Nephron progenitor cell (in vitro differentiated cells): ENCODE measurements at regions not wholly inside any gene's neighbourhood (a gene's known extent, or its start where the extent isn't known, plus 50 kb on each side); places are given as distances from the start of the nearest gene placed in this dataset.
"Not testable (repeated sequence)": the region's sequence is repeated elsewhere in the genome, so short reads cannot be mapped to it uniquely, and the experiment has no call there.

ENCODE experiments used
- DNase-seq: peaks from one replicate; pipeline ENCODE4 v3.0.0; 2021
- H3K27ac Mint-ChIP-seq: 2 replicates; pipeline ENCODE4 v1.8.0; 2021; ENCODE audit warnings: mild to moderate bottlenecking, moderate library complexity, mixed read lengths
- H3K27me3 Mint-ChIP-seq: 2 replicates; pipeline ENCODE4 v1.8.0; 2021; ENCODE audit warnings: mild to moderate bottlenecking, low read depth, mixed read lengths; ENCODE audit not compliant: poor library complexity
- H3K36me3 Mint-ChIP-seq: 2 replicates; pipeline ENCODE4 v1.8.0; 2021; ENCODE audit warnings: low read depth, mixed read lengths
- H3K4me1 Mint-ChIP-seq: 2 replicates; pipeline ENCODE4 v1.8.0; 2021; ENCODE audit warnings: mixed read lengths
- H3K4me3 Mint-ChIP-seq: 2 replicates; pipeline ENCODE4 v1.8.0; 2021; ENCODE audit warnings: mild to moderate bottlenecking, moderate library complexity, mixed read lengths
- H3K9me3 Mint-ChIP-seq: 2 replicates; pipeline ENCODE4 v1.8.0; 2021; ENCODE audit warnings: mild to moderate bottlenecking, moderate library complexity, mixed read lengths
- TF ChIP-seq, protein P1 (sequence below): fragments of 200-600 bp; sonication (generic); IDR thresholded peaks from 2 replicates; pipeline ENCODE4 v1.5.0; 2021; ENCODE audit warnings: antibody characterized with exemption

DNA sequence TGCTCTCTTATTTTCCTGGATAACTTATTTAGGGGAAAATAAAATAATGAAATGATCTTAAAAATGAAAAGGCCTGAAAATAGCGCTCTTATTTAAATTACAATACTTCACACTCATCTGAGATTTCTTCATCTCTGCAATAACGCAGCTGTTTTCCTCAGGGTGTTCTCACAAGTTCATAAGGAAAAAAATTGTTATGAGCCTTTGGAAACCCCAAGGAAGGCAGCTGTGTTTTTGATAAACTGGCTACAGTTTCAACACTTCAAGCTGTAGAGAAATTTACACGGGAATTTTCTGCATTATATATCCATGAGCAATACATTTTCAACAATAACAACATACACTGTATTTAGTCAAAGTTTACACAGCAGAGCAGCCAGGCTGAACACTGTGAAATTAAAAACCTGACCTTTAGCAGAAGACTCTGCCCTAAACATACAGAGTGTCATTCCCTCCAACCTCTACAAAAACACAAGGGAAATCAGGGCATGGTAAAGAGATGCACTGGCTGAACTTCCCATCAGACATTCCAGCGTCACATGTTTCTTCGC, 959.6 kb downstream of the SLC4A3 start:
- Mint-ChIP-seq H3K36me3 (no peaks in the 10 kb centered on the region), H3K9me3 (no peaks in the 10 kb centered on the region), H3K4me1 (peaks cover 20% of the 10 kb centered on the region), H3K27ac (no peak overlapping the region), H3K27me3 (no peaks in the 10 kb centered on the region), H3K4me3 (no peak overlapping the region)
- TF ChIP-seq, protein P1, sequence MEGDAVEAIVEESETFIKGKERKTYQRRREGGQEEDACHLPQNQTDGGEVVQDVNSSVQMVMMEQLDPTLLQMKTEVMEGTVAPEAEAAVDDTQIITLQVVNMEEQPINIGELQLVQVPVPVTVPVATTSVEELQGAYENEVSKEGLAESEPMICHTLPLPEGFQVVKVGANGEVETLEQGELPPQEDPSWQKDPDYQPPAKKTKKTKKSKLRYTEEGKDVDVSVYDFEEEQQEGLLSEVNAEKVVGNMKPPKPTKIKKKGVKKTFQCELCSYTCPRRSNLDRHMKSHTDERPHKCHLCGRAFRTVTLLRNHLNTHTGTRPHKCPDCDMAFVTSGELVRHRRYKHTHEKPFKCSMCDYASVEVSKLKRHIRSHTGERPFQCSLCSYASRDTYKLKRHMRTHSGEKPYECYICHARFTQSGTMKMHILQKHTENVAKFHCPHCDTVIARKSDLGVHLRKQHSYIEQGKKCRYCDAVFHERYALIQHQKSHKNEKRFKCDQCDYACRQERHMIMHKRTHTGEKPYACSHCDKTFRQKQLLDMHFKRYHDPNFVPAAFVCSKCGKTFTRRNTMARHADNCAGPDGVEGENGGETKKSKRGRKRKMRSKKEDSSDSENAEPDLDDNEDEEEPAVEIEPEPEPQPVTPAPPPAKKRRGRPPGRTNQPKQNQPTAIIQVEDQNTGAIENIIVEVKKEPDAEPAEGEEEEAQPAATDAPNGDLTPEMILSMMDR: no peak
- no peak for DNase-seq

DNA sequence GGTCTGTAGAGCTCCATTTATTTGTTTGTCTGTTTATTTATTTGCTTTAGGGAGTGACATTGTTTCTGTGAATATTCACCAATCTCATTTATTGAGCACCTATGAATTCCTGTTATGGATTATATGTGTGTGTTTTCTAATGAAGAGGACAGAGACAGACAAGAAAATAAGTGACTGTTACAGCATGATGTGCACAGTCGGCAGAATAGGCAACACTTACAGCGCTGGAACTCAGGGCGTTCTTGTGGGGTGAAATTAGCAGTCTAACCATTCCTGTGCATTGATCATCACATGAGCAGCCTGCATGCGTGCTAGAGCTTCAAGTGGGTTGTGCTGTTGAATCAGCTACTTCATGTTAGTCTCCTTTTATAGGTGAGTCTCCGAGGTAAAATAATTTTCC, 960.7 kb downstream of the SLC4A3 start:
- Mint-ChIP-seq H3K36me3 (no peaks in the 10 kb centered on the region), H3K4me1 (peaks cover 20% of the 10 kb centered on the region), H3K27me3 (no peaks in the 10 kb centered on the region), H3K9me3 (no peaks in the 10 kb centered on the region), H3K27ac (no peak overlapping the region), H3K4me3 (no peak overlapping the region)
- TF ChIP-seq, protein P1: no peak
- DNase-seq: no peak

DNA sequence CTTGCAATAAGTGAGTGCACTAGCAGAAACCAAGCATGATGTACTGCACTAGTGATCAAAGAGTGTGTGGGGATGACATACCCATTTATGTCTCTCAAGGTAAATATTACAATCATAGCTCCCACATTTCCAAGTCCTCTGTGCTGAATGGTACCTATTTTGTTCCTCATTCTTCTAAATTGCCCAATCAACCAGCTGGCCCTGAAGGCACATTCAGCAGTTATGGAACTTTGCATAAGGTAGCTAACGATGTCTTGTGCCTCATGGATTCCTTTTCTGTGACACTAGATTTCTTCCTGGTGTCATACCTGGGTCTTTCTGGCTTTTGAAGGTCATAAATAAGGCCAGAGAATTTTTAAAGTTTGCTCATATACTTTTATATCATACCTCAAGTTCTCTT, 963.0 kb downstream of the SLC4A3 start:
- H3K27ac Mint-ChIP-seq: no peak overlapping the region
- TF ChIP-seq, protein P1: no peak
- H3K4me3 Mint-ChIP-seq: no peak overlapping the region
- no peaks in the 10 kb centered on the region for H3K36me3 Mint-ChIP-seq
- no peaks in the 10 kb centered on the region for H3K27me3 Mint-ChIP-seq
- no peak for DNase-seq
- H3K9me3 Mint-ChIP-seq: no peaks in the 10 kb centered on the region
- H3K4me1 Mint-ChIP-seq: peaks cover 20% of the 10 kb centered on the region

DNA sequence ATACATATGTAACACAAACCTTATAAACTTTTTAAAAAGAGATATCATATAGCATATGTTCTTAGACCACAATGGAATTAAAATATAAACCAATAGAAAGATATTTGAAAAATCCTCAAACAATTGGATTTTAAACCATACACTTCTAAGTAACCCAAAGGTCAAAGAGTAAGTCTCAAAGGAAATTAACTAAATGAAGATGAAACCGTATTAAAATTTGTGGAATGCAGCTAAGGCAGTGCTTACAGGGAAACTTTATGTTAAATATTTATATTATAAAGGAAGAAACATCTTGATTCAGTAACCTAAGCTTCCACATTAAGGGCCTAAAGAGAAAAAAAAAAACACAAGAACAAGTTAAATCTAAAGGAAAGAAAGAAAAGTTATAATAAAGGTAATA, 966.1 kb downstream of the SLC4A3 start:
- no peaks in the 10 kb centered on the region for H3K4me1 Mint-ChIP-seq
- no peak overlapping the region for H3K4me3 Mint-ChIP-seq

DNA sequence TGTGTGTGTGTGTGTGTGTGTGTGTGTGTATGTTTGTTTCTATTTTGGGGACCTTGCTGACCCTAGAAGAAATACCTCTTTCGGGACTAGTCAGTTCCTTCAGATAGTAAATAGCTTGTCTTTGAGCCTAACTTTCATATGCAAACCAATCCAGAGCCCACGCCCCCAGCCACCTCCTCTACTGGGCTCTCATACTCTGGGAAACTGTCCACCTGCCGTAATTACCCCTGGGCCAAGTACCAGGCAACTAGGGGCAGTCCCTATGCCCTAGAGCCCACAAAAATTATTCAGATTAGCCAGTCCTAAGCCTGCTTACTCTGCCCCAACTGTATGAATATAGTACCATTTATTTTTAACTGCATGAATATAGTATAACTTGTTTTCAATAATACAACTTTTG, 970.4 kb downstream of the EPHA4 start:
- TF ChIP-seq, protein P1: no peak
- H3K27ac Mint-ChIP-seq: no peak overlapping the region
- no peaks in the 10 kb centered on the region for H3K4me1 Mint-ChIP-seq
- H3K4me3 Mint-ChIP-seq: no peak overlapping the region
- peaks cover under 1% of the 10 kb centered on the region for H3K9me3 Mint-ChIP-seq
- DNase-seq: no peak
- H3K36me3 Mint-ChIP-seq: no peaks in the 10 kb centered on the region
- peaks cover 3% of the 10 kb centered on the region for H3K27me3 Mint-ChIP-seq

More for the DNA sequence above, 966.1 kb downstream of the SLC4A3 start:
- TF ChIP-seq, protein P1: no peak
- no peak for DNase-seq
- H3K27me3 Mint-ChIP-seq: no peaks in the 10 kb centered on the region
- no peaks in the 10 kb centered on the region for H3K9me3 Mint-ChIP-seq
- no peak overlapping the region for H3K27ac Mint-ChIP-seq
- H3K36me3 Mint-ChIP-seq: no peaks in the 10 kb centered on the region

DNA sequence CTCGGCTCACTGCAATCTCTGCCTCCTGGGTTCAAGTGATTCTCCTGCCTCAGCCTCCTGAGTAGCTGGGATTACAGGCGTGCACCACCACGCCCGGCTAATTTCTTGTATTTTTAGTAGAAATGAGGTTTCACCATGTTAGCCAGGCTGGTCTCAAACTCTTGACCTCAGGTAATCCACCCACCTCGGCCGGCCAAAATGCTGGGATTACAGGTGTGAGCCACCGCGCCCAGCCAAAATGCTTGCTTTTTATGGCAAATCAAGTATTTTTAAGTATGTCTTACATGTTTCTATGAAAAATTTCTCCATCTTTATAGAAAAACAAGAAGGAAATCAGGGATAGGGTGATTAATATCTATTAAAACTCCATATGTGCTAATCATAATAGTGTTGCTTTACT, 959.1 kb downstream of the EPHA4 start:
- not testable (repeated sequence) for H3K27ac Mint-ChIP-seq, H3K36me3 Mint-ChIP-seq, H3K4me3 Mint-ChIP-seq, DNase-seq, H3K27me3 Mint-ChIP-seq, H3K4me1 Mint-ChIP-seq
- peaks cover 10% of the 10 kb centered on the region for H3K9me3 Mint-ChIP-seq
